Astrocyte of the cerebellum (primary cell): ENCODE measurements at regions not wholly inside any gene's neighbourhood (a gene's known extent, or its start where the extent isn't known, plus 50 kb on each side); places are given as distances from the start of the nearest gene placed in this dataset.

Experiments used
- DNase-seq: peaks from one replicate; pipeline ENCODE4 v3.0.0-alpha.2; 2011; ENCODE audit warnings: low read depth
- H3K4me3 ChIP-seq: 2 replicates; pipeline ENCODE4 v1.5.1; 2011; ENCODE audit warnings: mild to moderate bottlenecking, low read depth, low read length, moderate library complexity
- CTCF ChIP-seq: IDR thresholded peaks from 2 replicates; pipeline ENCODE4 v1.5.1; 2012; ENCODE audit warnings: low read length, low read depth, moderate library complexity, mild to moderate bottlenecking; ENCODE audit errors: missing control alignments
- in situ Hi-C: cut with HindIII; loops from 2 replicates; pipeline ENCODE4 v1.10.0; 2017; ENCODE audit warnings: low sequenced_read_pairs

- DNase-seq, result no peak
- no peak overlapping the region for H3K4me3 ChIP-seq
- in situ Hi-C loops, result no loop called here
- TF ChIP-seq CTCF, result no peak
Observed at GRCh38 chr18:24825397-24825796, 365.0 kb downstream of the HRH4 start.

DNA sequence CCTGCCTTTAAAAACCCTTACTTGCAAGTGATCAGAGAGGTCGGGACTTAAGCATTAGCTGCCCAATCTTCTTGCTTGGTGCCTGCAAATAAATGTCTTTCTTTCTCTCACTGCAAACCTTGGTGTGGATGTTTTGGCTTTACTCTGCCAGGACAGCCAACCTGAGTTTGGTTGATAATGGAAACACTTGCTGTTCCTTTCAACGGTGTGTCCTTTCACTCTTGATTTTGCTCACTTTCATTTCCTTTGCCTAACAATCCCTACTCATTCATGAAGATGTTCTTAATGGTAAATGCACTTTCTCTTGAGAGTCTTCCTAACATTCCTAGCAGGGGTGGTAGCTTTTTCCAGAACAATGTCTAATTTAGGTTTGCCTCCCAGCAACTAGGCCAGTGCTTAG is 366.2 kb downstream of the HRH4 start:
- in situ Hi-C loops, result no loop called here
- H3K4me3 ChIP-seq, result no peak overlapping the region
- TF ChIP-seq CTCF, result no peak
- no peak for DNase-seq

GRCh38 chr18:24827501-24827900 is 367.1 kb downstream of the HRH4 start:
- DNase-seq, result no peak
- in situ Hi-C loops, result no loop called here
- TF ChIP-seq CTCF, result no peak
- H3K4me3 ChIP-seq, result no peak overlapping the region

- no peak for TF ChIP-seq CTCF
- in situ Hi-C loops, result no loop called here
- no peak for DNase-seq
- H3K4me3 ChIP-seq, result no peak overlapping the region
Observed at GRCh38 chr18:24831081-24831480, 370.6 kb downstream of the HRH4 start.

GRCh38 chr18:24831871-24832665 is 371.6 kb downstream of the HRH4 start:
- no peak for DNase-seq
- no peak for TF ChIP-seq CTCF
- in situ Hi-C loops, result no loop called here
- H3K4me3 ChIP-seq, result no peak overlapping the region

DNA sequence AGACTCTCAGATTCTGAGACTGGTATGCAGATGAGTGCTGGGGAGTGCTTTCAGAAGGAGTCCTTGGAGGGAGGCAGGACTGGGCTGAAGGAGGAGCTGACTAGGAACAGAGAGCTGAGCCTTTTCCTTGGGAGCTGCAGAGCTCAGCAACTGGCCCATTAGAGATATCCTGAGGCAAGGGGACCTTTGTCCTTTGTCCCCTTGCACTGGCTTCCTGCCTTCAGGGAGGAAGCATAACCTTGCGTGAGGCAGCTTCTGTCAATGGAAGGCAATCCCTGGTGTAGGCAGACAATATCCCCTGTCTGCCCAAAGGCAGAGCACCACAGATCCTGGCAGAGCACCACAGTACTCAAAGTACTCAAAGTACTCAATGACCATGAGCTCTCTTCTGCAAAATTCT is 375.3 kb downstream of the HRH4 start:
- H3K4me3 ChIP-seq, result no peak overlapping the region

More for the DNA sequence above, 375.3 kb downstream of the HRH4 start:
- TF ChIP-seq CTCF, result no peak
- no peak for DNase-seq
- in situ Hi-C loops, result no loop called here
